ENCODE measurements at regions not wholly inside any gene's neighbourhood (a gene's known extent, or its start where the extent isn't known, plus 50 kb on each side); places are given as distances from the start of the nearest gene placed in this dataset.

DNA sequence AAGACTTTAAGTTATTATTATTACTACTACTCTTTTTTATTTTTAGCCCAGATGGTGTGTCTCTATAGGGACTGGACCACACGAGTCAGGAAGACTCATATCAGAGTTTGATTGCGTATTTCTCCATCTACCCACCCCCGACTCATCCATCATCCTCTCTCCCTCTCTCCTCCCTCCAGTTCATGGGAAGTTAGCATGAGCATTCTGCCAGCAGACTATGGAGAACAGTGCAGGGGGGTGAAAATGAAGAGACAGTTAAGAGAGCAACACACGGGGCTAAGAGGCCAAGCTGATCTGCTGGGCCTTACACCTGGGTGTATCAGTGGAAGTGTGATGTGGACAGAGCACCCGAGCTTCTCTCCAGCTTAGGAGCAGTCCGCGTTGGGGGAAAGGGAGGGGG lies 95.0 kb downstream of the UQCRFS1 start:
- TF ChIP-seq, protein P1, sequence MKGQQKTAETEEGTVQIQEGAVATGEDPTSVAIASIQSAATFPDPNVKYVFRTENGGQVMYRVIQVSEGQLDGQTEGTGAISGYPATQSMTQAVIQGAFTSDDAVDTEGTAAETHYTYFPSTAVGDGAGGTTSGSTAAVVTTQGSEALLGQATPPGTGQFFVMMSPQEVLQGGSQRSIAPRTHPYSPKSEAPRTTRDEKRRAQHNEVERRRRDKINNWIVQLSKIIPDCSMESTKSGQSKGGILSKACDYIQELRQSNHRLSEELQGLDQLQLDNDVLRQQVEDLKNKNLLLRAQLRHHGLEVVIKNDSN (IDR thresholded peaks at IDR 0.05): no peak
- no peak for TF ChIP-seq EP300 (IDR thresholded peaks at IDR 0.05; ENCODE audit: borderline replicate concordance)

All from Ishikawa (cell line).